GM12878 (cell line): ENCODE measurements at regions not wholly inside any gene's neighbourhood (a gene's known extent, or its start where the extent isn't known, plus 50 kb on each side); places are given as distances from the start of the nearest gene placed in this dataset.

Experiments used
- ATAC-seq: fragments of 200-7000 bp; cut with Tn5 transposase; 3 replicates; pipeline ENCODE4 v1.9.1; 2020; ENCODE audit warnings: mild to moderate bottlenecking, moderate library complexity
- BruUV-seq: library from RNA; stranded (reverse); fragments of 400-500 nt; replicated peaks from 2 replicates; lab custom pipeline; 2021; lab: Mats Ljungman, UMichigan
- CTCF ChIA-PET: fragments of 300-600 bp; sonication (Branson Sonifier 250); formaldehyde crosslinking; extraction: SDS; loops from one replicate; lab custom pipeline; 2021; ENCODE audit warnings: inconsistent platforms; lab: Yijun Ruan, JAX
- POLR2A ChIA-PET: fragments of 350-600 bp; formaldehyde crosslinking; extraction: SDS; loops from one replicate; lab custom pipeline; 2021; ENCODE audit warnings: inconsistent platforms; lab: Charles Lee
- RAD21 ChIA-PET: fragments of 300-600 bp; sonication (Branson Sonifier 250); formaldehyde crosslinking; loops from one replicate; lab custom pipeline; 2023; ENCODE audit warnings: antibody characterized with exemption; ENCODE audit not compliant: unreplicated experiment; lab: Charles Lee
- SMC1A ChIA-PET: fragments of 300-600 bp; sonication (Branson Sonifier 250); formaldehyde crosslinking; loops from one replicate; lab custom pipeline; 2023; ENCODE audit not compliant: unreplicated experiment, uncharacterized antibody; lab: Charles Lee
- DNase-seq: peaks from one replicate; pipeline ENCODE4 v3.0.0-alpha.2; 2011; ENCODE audit warnings: low read depth, low spot score
- FAIRE-seq: peaks from 3 replicates; lab custom pipeline; 2011; peaks lifted over from hg19 to GRCh38; lab: Jason Lieb, UNC
- H2AFZ ChIP-seq: 2 replicates; pipeline ENCODE4 v1.6.0; 2011; ENCODE audit warnings: low read depth, low read length, control low read depth; ENCODE audit not compliant: control insufficient read depth
- H3K27ac ChIP-seq: 2 replicates; pipeline ENCODE4 v1.5.1; 2011; ENCODE audit warnings: control low read depth; ENCODE audit not compliant: control insufficient read depth, insufficient read depth
- H3K27me3 ChIP-seq, 2 experiments: replicated peaks in 1 of 2; 2 replicates each; pipeline versions ENCODE4 v1.6.0 to v1.6.1; 2011; ENCODE audit warnings: low read length in 1 of 2; ENCODE audit not compliant: control insufficient read depth in 2 of 2, insufficient read depth in 2 of 2
- H3K36me3 ChIP-seq, 2 experiments: 2 replicates each; pipeline ENCODE4 v1.5.1; 2011; ENCODE audit warnings: low read length in 1 of 2; ENCODE audit not compliant: control insufficient read depth in 2 of 2, insufficient read depth in 2 of 2
- H3K4me1 ChIP-seq: 2 replicates; pipeline ENCODE4 v1.6.1; 2011; ENCODE audit warnings: mild to moderate bottlenecking, low read length, moderate library complexity, mixed read lengths; ENCODE audit not compliant: control insufficient read depth, insufficient read depth
- H3K4me2 ChIP-seq: 2 replicates; pipeline ENCODE4 v1.6.0; 2011; ENCODE audit warnings: control low read depth; ENCODE audit not compliant: control insufficient read depth, insufficient read depth
- H3K4me3 ChIP-seq: fragments of 200-600 bp; sonication (generic); 2 replicates; pipeline ENCODE4 v1.5.1; 2016
- H3K79me2 ChIP-seq: 2 replicates; pipeline ENCODE4 v1.6.0; 2011; ENCODE audit warnings: low read length; ENCODE audit not compliant: control insufficient read depth, insufficient read depth
- H3K9ac ChIP-seq: 2 replicates; pipeline ENCODE4 v1.8.0; 2011; ENCODE audit warnings: low read length, control low read depth, mixed read lengths; ENCODE audit not compliant: control insufficient read depth, insufficient read depth
- H3K9me3 ChIP-seq: replicated peaks from 3 replicates; pipeline ENCODE4 v1.5.1; 2011; ENCODE audit warnings: mild to moderate bottlenecking, low read length; ENCODE audit not compliant: control insufficient read depth, insufficient read depth
- H4K20me1 ChIP-seq: 2 replicates; pipeline ENCODE4 v1.6.0; 2011; ENCODE audit not compliant: control insufficient read depth, insufficient read depth
- CEBPZ ChIP-seq: fragments of 150-350 bp; IDR thresholded peaks from 2 replicates; pipeline ENCODE4 v1.6.1; 2016; ENCODE audit warnings: low read depth, low read length
- CREB1 ChIP-seq: IDR thresholded peaks from 2 replicates; pipeline ENCODE4 v1.6.1; 2012; ENCODE audit warnings: low read depth, mild to moderate bottlenecking, inconsistent platforms
- CREM ChIP-seq: IDR thresholded peaks from 2 replicates; pipeline ENCODE4 v1.6.1; 2014; ENCODE audit warnings: antibody characterized with exemption, low read depth
- KAT2A ChIP-seq: conservative IDR thresholded peaks from 2 replicates; pipeline ENCODE4 v1.6.1; 2011; ENCODE audit warnings: low read depth, low read length; ENCODE audit not compliant: control insufficient read depth
- MTA2 ChIP-seq: fragments of 450-650 bp; IDR thresholded peaks from 2 replicates; pipeline ENCODE4 v1.6.1; 2016; ENCODE audit warnings: low read depth, mild to moderate bottlenecking, moderate library complexity
- MTA3 ChIP-seq: IDR thresholded peaks from 2 replicates; pipeline ENCODE4 v1.6.1; 2012; ENCODE audit warnings: low read length, inconsistent platforms, borderline replicate concordance
- RCOR1 ChIP-seq: conservative IDR thresholded peaks from 2 replicates; pipeline ENCODE4 v1.6.1; 2012; ENCODE audit warnings: low read depth, low read length, improper control_type of control experiment
- RELB ChIP-seq: fragments of 450-650 bp; IDR thresholded peaks from 2 replicates; pipeline ENCODE4 v1.6.1; 2017; ENCODE audit warnings: low read depth, mild to moderate bottlenecking, moderate library complexity
- RUNX3 ChIP-seq: IDR thresholded peaks from 2 replicates; pipeline ENCODE4 v1.6.1; 2012; ENCODE audit warnings: low read length, inconsistent platforms
- SREBF2 ChIP-seq: IDR thresholded peaks from 2 replicates; pipeline ENCODE4 v1.6.1; 2012; ENCODE audit warnings: mild to moderate bottlenecking, low read length
- YBX1 ChIP-seq: fragments of 450-650 bp; IDR thresholded peaks from 2 replicates; pipeline ENCODE4 v1.6.1; 2016; ENCODE audit warnings: antibody characterized with exemption
- ZBTB33 ChIP-seq: fragments of 450-650 bp; IDR thresholded peaks from 2 replicates; pipeline ENCODE4 v1.6.1; 2017; ENCODE audit warnings: mild to moderate bottlenecking
- WGBS: methylation state at CpG from one replicate; pipeline ENCODE4 v1.1.6; 2016; ENCODE audit warnings: low lambda C conversion rate; ENCODE audit not compliant: insufficient replicate concordance, insufficient coverage; ENCODE audit errors: missing lambda C conversion rate; 5-methylcytosine and 5-hydroxymethylcytosine counted together
- in situ Hi-C: fragments of 300-500 bp; cut with MboI; formaldehyde crosslinking; loops from 9 replicates; pipeline ENCODE4 v1.14.3; 2018; ENCODE audit warnings: mixed read lengths
- intact Hi-C: fragments of 100-400 bp; cut with micrococcal nuclease; formaldehyde crosslinking; loops from one replicate; pipeline ENCODE4 v1.14.2; 2022; ENCODE audit not compliant: unreplicated experiment

- H3K27ac ChIP-seq, result no peak overlapping the region
- FAIRE-seq (no peak), DNase-seq (no peak), ATAC-seq (no peak)
- peaks cover 2% of the 10 kb centered on the region; the same call in 1 of the 3 replicates for H3K9me3 ChIP-seq
- in situ Hi-C loops (no loop called here), intact Hi-C loops (no loop called here)
- ChIA-PET POLR2A (interaction anchor here (0.9 to 1.5 kb wide), 2 partner anchors 13 to 16 kb away, joined by 3 to 4 read pairs; no protein-coding TSS in a partner anchor), CTCF (no interaction called here), SMC1A (interaction anchor here (0.7 to 1.3 kb wide), 4 partner anchors 13 to 34 kb away, joined by 3 read pairs; no protein-coding TSS in a partner anchor), RAD21 (no interaction called here)
- H3K27me3 ChIP-seq, result no peaks in the 10 kb centered on the region
- no peaks in the 10 kb centered on the region for H3K4me1 ChIP-seq
- BruUV-seq, result no TSS peak
- H3K4me2 ChIP-seq, result no peak overlapping the region
- H3K4me3 ChIP-seq, result no peak overlapping the region
- no peaks in the 10 kb centered on the region for H4K20me1 ChIP-seq
- no peak overlapping the region for H2AFZ ChIP-seq
- H3K79me2 ChIP-seq, result no peaks in the 10 kb centered on the region
- WGBS, result 100% methylated on average over 2 of the region's 2 CpGs
- no peak overlapping the region for H3K9ac ChIP-seq
- TF ChIP-seq SREBF2, result no peak
- no peak for TF ChIP-seq RELB
- TF ChIP-seq MTA3, result no peak
- TF ChIP-seq KAT2A, result no peak
- no peak for TF ChIP-seq YBX1
- TF ChIP-seq RUNX3, result no peak
- TF ChIP-seq RCOR1, result no peak
- TF ChIP-seq CREB1, result no peak
- TF ChIP-seq MTA2, result no peak
- no peak for TF ChIP-seq ZBTB33
- TF ChIP-seq CREM, result no peak
- no peak for TF ChIP-seq CEBPZ
- H3K36me3 ChIP-seq, result no peaks in the 10 kb centered on the region
Observed at GRCh38 chr16:72620853-72621252, 427.1 kb downstream of the ZFHX3 start.
